ENCODE measurements at regions not wholly inside any gene's neighbourhood (a gene's known extent, or its start where the extent isn't known, plus 50 kb on each side); places are given as distances from the start of the nearest gene placed in this dataset.

GRCh38 chr9:126203313-126203712, 123.3 kb upstream of the MVB12B start:
- DNase-seq (ENCODE audit: low read depth): no peak
- no peak overlapping the region for H3K4me3 ChIP-seq (ENCODE audit: control insufficient read depth, low read depth, low read length)
- peak; percentile 17 for TF ChIP-seq CTCF (conservative IDR thresholded peaks at IDR 0.05; ENCODE audit: control insufficient read depth, insufficient read depth, low read depth, low read length)

- TF ChIP-seq CTCF (conservative IDR thresholded peaks at IDR 0.05; ENCODE audit: control insufficient read depth, insufficient read depth, low read depth, low read length): no peak
- no peak overlapping the region for H3K4me3 ChIP-seq (ENCODE audit: control insufficient read depth, low read depth, low read length)
- no peak for DNase-seq (ENCODE audit: low read depth)
These were observed 122.4 kb upstream of the MVB12B start for GRCh38 chr9:126204197-126204596.

GRCh38 chr9:126204708-126205225, 121.9 kb upstream of the MVB12B start:
- DNase-seq (ENCODE audit: low read depth): no peak
- TF ChIP-seq CTCF (conservative IDR thresholded peaks at IDR 0.05; ENCODE audit: control insufficient read depth, insufficient read depth, low read depth, low read length): no peak
- H3K4me3 ChIP-seq (ENCODE audit: control insufficient read depth, low read depth, low read length): no peak overlapping the region

- no peak overlapping the region for H3K4me3 ChIP-seq (ENCODE audit: control insufficient read depth, low read depth, low read length)
- no peak for TF ChIP-seq CTCF (conservative IDR thresholded peaks at IDR 0.05; ENCODE audit: control insufficient read depth, insufficient read depth, low read depth, low read length)
- no peak for DNase-seq (ENCODE audit: low read depth)
These were observed 121.4 kb upstream of the MVB12B start for GRCh38 chr9:126205265-126205664.

GRCh38 chr9:126205845-126206498, 120.7 kb upstream of the MVB12B start:
- TF ChIP-seq CTCF (conservative IDR thresholded peaks at IDR 0.05; ENCODE audit: control insufficient read depth, insufficient read depth, low read depth, low read length): no peak
- no peak overlapping the region for H3K4me3 ChIP-seq (ENCODE audit: control insufficient read depth, low read depth, low read length)
- DNase-seq (ENCODE audit: low read depth): no peak

- no peak for TF ChIP-seq CTCF (conservative IDR thresholded peaks at IDR 0.05; ENCODE audit: control insufficient read depth, insufficient read depth, low read depth, low read length)
These were observed 119.4 kb upstream of the MVB12B start for GRCh38 chr9:126207256-126207655.

More at GRCh38 chr9:126207256-126207655, 119.4 kb upstream of the MVB12B start:
- H3K4me3 ChIP-seq (ENCODE audit: control insufficient read depth, low read depth, low read length): no peak overlapping the region
- no peak for DNase-seq (ENCODE audit: low read depth)

Measured in fibroblast of mammary gland (primary cell).